DMS 273 (cell line): ENCODE measurements at regions not wholly inside any gene's neighbourhood (a gene's known extent, or its start where the extent isn't known, plus 50 kb on each side); places are given as distances from the start of the nearest gene placed in this dataset.
"Not testable (repeated sequence)": the region's sequence is repeated elsewhere in the genome, so short reads cannot be mapped to it uniquely, and the experiment has no call there.

ENCODE experiments used
- DNase-seq: peaks from one replicate; lab custom pipeline; 2025; ENCODE audit not compliant: unreplicated experiment; lab: John Stamatoyannopoulos, UW

DNA sequence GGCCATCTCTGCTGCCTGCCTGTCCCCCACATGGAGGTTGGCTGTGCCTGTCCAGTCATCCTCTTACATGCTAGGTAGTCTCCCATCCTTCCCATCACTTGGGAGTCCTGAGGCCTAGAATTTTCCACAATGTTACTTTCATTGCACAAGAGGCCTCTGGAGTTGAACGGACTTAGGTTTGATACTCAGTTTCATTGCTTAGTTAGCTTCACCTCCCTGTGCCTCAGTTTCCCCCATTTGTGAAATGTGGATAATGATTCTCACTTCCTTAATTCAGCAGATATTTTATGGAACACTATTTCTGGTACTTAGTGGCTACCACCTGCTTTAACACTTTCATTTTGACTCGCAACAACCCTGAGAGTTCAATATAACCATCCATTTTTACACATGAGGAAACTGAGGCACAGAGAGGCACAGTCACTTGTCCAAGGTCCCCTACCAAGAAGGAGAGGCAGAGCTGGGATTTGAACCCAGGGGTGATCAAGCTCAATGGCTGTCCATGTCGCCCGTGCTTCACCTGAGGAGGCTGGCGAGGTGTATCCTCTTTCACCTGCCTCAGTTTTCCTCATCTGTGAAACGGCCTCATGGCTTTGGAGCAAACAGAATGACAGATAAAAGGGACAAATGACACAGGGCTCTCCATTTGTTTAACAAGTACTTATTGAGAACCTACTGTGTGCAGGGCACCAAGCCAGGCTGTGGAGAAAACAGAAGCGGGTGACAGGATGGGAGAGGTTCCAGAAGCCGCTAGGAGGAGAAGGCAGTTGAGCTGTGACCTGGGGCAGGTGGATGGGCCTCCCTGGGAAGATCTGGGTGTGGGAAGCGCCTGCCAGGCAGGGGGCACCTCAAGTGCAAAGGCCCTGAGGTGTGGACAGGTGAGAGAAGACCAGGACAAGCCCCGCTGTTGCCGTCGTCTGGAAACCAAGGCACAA is 154.3 kb upstream of the PTPN1 start:
- DNase-seq, result no peak

DNA sequence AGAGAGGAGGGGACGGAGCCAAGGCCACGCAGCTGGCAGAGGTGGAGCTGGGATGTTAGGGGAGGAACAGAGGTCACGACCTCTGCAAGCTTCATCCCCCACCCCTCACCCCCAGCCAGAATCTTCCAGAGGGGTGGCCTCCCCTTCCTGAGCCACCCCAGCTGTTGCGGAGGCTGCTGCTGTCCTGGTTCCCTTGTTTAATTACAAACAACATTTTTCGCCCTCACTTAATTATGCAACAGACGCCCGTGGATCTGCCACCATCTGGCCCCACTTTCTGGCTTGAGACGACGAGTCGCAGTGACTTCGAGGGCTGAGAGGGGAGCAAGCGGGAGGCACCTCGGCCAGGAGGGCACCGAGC is 153.7 kb upstream of the PTPN1 start:
- DNase-seq, result peak; percentile 91

DNA sequence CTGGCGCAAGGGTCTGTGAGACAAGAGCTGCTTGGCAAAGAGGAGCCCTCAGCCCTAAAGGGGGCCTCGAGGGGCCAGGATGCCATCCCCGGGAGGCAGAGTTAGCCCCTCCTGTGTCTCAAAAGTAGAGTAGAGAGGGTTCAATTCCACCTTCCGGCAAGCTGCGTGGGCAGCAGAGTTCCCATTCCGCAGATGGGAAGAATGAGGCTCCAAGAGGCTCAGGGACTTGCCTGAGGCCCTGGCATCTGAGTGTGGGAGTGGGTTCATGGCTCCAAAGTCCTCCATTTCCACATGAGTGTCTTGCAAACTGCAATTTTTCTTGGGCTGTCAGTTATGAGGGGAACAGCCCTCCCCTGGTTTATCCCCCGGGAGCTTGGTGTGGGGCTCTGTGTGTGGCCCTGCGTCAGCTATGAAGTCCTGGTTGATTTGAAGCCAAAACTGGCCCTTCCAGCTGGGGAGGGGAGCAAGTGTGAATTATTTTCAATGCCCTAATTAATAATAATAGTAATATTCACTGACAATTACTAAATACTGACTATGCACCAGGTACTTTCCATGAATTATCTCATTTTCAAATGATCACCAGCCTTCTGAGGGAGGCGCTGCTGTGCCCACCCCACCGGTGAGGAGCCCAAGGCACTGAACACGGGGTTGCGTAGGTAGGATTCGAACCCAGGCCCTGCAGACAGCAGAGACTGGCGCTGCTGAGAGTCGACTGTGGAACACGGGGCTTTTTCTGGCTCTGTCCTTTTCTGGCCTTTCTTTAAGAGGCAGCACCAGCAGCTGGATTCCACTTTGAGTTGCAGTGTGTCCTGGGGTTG is 153.0 kb upstream of the PTPN1 start:
- DNase-seq, result peak; percentile 31

GRCh38 chr20:50357783-50358161 is 152.4 kb upstream of the PTPN1 start:
- no peak for DNase-seq

- DNase-seq, result no peak
These were observed 152.0 kb upstream of the PTPN1 start for GRCh38 chr20:50358166-50358565.

DNA sequence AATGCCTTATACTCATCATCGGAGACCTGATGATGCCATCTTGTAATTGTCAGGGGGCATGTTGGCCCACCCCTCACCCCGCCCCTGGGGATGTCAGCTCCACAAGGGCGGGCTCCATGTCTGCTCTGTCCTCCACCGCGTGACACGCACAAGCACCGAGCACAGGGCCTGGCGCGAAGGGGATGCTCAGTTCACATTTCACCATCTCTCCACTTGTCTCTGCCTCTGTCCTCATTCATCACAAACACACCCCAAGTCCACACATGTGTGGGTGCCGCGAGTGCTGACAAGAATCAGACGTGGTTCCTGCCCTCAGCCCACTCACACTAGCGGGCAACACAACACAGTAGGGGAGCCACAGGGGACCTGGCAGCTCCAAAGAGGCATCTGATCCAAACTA is 151.2 kb upstream of the PTPN1 start:
- no peak for DNase-seq

DNA sequence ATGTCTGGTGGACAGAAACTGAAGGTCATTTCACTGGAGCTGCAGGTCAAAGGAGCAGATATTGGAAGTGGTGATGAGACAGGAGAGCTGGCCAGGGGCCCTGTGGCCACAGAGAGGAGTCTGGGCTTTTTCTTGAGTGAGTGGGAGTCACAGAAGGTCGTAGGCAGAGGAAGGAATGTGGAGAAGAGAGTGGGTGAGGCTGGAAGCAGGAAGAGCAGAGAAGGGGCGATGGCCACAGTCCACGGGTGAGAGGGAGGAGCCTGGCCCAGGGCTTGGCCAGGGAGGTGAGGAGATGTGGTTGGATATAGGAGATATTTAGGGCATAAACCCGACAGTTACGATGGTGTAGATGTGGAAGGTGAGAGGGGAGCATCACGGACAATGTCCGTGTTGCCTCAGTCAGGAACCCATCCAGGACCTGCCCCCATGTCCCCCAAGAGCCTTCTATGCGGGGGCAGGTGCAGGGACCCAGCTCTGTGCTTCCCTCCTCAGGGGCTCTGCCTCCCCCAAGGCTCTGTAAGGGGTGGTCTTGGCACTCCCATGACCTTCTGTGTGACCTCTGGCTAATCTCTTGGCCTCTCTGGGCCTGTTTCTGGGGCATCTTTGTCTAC is 150.5 kb upstream of the PTPN1 start:
- DNase-seq, result no peak

GRCh38 chr20:50360218-50360672 is 149.9 kb upstream of the PTPN1 start:
- no peak for DNase-seq

DNA sequence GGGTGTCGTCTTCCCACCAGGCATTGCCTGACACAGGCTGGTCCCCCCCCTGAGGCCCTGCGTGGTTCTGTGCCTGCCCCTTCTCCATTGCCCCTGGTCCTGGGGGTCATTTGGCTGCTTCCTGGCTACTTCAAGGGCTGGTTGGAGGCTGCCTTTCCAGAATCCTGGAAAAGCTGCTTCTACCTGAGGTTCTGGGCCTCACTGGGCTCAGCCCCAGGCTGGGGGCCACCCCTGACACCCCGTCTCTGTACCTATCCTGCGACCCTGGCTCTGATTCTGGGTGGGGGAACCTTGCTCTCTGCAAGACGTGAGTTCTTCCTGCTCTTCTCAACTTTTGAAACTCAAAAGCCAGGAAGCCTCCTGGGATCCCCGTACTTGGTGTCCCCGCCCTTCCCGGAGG is 149.3 kb upstream of the PTPN1 start:
- DNase-seq, result no peak

- DNase-seq, result not testable (repeated sequence)
These were observed 148.0 kb upstream of the PTPN1 start for GRCh38 chr20:50362177-50362576.

- no peak for DNase-seq
These were observed 147.2 kb upstream of the PTPN1 start for GRCh38 chr20:50363027-50363426.

DNA sequence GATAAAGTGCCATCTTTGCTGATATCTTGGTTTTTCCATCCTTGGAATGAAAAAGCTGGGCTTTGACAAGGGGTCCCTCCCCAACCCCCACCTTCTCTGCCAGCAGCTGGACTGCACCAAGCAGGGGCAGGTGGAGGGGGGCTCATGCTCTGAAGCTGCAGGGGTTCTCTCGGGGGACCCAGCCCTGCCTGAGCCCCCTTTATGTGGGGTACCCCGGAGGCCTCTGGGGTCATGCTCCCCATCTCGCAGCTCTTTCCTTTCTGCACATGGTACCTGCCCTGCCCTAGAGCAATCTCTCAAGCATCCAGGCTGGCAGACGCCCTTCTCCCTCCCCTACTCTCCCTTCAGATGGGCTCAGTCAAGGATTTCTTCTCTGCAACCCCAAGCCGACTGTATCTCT is 146.7 kb upstream of the PTPN1 start:
- DNase-seq, result no peak

GRCh38 chr20:50364542-50364941 is 145.6 kb upstream of the PTPN1 start:
- no peak for DNase-seq

GRCh38 chr20:50366270-50367103 is 143.7 kb upstream of the PTPN1 start:
- DNase-seq, result peak; percentile 88

GRCh38 chr20:50367104-50367674 is 143.0 kb upstream of the PTPN1 start:
- no peak for DNase-seq

DNA sequence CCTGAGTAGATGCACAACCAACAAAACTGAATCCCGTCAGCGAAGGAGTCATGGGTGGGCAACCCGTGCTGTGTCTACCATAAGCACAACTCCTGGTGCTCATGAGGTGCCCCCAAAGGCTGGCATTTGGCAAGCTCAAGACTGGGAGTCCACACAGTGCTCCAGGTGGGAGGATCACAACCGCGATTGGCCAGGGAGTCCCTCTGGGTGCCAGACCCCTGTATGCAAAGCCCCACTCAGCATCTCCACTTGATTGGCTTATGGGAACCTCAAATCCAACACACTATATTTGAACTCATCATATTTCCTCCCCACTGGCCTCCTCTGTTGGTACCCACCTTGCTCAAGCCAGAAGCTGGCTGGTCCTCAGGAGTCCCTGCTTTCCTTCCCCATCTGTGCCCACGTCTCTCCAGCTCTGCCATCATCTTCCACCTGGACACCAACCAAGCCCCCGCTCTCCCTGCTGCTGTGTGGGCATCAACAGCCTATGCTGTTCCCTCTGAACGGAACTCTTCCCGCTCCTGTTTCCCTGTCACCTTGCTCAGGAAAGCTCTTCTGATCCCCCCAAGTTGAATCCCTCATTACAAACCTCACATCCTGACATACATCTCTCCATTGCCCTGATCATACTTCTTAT is 142.3 kb upstream of the PTPN1 start:
- no peak for DNase-seq

DNA sequence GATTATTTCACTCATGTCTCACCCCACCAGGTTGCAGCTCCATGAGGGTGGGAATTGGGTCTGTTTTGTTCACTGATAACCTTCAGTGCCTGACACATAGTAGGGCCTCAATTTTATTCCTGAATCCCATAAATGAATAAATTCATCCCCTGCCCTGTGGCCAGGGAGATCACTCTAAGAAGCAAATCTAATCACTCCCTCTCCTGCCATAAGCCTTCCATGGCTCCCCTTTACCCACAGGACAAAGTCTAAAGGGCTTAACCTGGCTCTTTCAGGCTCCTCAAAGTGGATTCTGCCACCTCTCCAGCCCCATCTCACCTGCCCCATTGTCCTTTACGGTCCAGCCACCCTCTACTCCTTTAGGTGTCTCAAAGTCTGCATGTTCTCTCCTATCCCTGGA is 141.8 kb upstream of the PTPN1 start:
- DNase-seq, result no peak

DNA sequence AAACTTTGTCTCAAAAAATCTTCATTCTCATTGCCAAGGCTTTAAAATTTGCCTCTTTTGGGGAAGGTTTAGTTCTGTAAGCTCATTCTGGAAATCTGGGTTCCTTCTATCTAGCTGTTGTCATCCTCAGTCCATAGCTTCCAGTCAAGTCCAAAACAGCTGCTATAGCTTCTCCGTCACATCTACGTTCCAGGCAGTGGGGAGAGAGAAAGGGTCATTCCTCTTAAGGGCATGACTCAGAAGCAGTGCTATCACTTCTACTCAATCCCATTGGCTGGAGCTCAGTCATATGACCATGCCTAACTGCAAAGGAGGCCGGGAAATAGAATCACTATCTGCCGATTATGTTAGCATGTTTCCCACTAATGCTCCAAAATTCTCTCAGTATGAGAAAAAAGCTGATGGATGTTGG is 141.4 kb upstream of the PTPN1 start:
- DNase-seq, result peak; percentile 32

- peak; percentile 91 for DNase-seq
These were observed 140.8 kb upstream of the PTPN1 start for GRCh38 chr20:50369225-50370035.
